GM04503 (cell line): ENCODE measurements at regions not wholly inside any gene's neighbourhood (a gene's known extent, or its start where the extent isn't known, plus 50 kb on each side); places are given as distances from the start of the nearest gene placed in this dataset.
"Not testable (repeated sequence)": the region's sequence is repeated elsewhere in the genome, so short reads cannot be mapped to it uniquely, and the experiment has no call there.

Source experiments
- DNase-seq: peaks from one replicate; pipeline ENCODE4 v3.0.0-alpha.2; 2012; ENCODE audit warnings: low read depth

DNA sequence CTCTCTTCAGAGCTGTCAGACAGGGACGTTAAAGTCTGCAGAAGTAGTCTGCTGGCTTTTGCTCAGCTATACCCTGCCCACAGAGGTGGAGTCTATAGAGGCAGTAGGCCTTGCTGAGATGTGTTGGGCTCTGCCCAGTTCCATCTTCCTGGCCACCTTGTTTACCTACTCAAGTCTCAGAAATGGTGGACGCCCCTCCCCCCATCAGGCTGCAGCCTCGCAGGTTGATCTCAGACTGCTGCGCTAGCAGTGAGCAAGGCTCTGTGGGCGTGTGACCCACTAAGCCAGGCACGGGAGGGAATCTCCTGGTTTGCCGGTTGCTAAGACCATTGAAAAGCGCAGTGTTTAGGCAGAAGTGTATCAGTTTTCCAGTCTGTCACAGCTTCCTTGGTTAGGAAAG, 305.0 kb downstream of the BCKDHB start:
- no peak for DNase-seq

- DNase-seq, result not testable (repeated sequence)
These were observed 301.5 kb downstream of the BCKDHB start for GRCh38 chr6:80407976-80408375.

DNA sequence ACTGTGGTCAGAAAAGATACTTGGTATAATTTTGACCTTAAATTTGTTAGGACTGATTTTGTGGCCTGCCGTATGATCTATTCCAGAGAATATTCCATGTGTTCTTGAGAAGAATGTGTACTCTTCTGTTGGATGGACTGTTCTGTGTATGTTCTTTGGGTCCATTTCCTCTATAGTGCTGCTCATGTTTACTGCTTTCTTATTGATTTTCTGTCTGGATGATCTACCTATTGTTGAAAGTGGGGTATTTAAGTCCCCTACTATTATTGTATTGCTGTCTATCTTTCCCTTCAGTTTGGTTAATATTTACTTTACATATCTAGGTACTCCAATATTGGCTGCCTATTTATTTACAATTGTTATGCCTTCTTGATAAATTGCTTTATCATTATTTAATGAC, 298.4 kb downstream of the BCKDHB start:
- no peak for DNase-seq

- DNase-seq, result no peak
These were observed 296.9 kb downstream of the BCKDHB start for GRCh38 chr6:80403365-80403764.

GRCh38 chr6:80402266-80402665, 295.8 kb downstream of the BCKDHB start:
- no peak for DNase-seq
